ENCODE measurements at regions not wholly inside any gene's neighbourhood (a gene's known extent, or its start where the extent isn't known, plus 50 kb on each side); places are given as distances from the start of the nearest gene placed in this dataset.

DNA sequence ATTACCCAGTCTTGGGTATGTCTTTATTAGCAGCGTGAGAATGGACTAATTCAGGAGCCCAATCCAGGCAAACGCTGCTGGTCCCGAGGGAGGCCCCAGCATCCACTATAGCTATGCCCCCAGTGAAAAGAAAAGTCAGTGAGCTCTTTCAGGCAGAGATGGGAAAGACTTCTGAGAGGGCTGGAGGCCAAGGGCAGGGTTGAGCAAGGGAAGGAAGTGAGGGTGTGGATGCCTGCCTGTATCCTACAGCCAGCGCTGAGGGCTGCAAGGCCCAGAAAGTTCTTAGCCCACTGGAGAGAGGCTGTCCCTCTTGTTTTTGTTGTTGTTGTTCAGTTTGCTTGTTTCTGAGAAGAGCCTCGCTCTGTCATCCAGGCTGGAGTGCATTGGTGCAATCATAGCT is 261.6 kb downstream of the ZEB1 start:
- no peak for DNase-seq

Data from activated CD4-positive, alpha-beta T cell treated with anti-CD3 and anti-CD28 coated beads, Interleukin-2, amount 50 U/mL, for 4 hours (primary cell).